Kidney epithelial cell (primary cell): ENCODE measurements at regions not wholly inside any gene's neighbourhood (a gene's known extent, or its start where the extent isn't known, plus 50 kb on each side); places are given as distances from the start of the nearest gene placed in this dataset.

Experiments used
- DNase-seq: peaks from one replicate; pipeline ENCODE4 v3.0.0-alpha.2; 2010; ENCODE audit warnings: low read depth
- H3K27me3 ChIP-seq: 2 replicates; pipeline ENCODE4 v1.6.0; 2011; ENCODE audit warnings: low read length; ENCODE audit not compliant: control insufficient read depth, insufficient read depth
- H3K36me3 ChIP-seq: 2 replicates; pipeline ENCODE4 v1.5.1; 2011; ENCODE audit warnings: low read length; ENCODE audit not compliant: control insufficient read depth, insufficient read depth
- H3K4me3 ChIP-seq: 2 replicates; pipeline ENCODE4 v1.5.1; 2011; ENCODE audit warnings: low read depth, mild to moderate bottlenecking, control low read depth, low read length
- TF ChIP-seq, protein P1 (sequence below): IDR thresholded peaks from 2 replicates; pipeline ENCODE4 v1.5.1; 2011; ENCODE audit warnings: mild to moderate bottlenecking, moderate library complexity, low read length, control low read depth, inconsistent platforms; ENCODE audit not compliant: insufficient read depth, poor library complexity, severe bottlenecking

GRCh38 chr6:71127374-71127773, 161.2 kb upstream of the OGFRL1 start:
- no peak for DNase-seq
- TF ChIP-seq, protein P1, sequence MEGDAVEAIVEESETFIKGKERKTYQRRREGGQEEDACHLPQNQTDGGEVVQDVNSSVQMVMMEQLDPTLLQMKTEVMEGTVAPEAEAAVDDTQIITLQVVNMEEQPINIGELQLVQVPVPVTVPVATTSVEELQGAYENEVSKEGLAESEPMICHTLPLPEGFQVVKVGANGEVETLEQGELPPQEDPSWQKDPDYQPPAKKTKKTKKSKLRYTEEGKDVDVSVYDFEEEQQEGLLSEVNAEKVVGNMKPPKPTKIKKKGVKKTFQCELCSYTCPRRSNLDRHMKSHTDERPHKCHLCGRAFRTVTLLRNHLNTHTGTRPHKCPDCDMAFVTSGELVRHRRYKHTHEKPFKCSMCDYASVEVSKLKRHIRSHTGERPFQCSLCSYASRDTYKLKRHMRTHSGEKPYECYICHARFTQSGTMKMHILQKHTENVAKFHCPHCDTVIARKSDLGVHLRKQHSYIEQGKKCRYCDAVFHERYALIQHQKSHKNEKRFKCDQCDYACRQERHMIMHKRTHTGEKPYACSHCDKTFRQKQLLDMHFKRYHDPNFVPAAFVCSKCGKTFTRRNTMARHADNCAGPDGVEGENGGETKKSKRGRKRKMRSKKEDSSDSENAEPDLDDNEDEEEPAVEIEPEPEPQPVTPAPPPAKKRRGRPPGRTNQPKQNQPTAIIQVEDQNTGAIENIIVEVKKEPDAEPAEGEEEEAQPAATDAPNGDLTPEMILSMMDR, result no peak
- H3K36me3 ChIP-seq, result no peaks in the 10 kb centered on the region
- no peaks in the 10 kb centered on the region for H3K27me3 ChIP-seq
- H3K4me3 ChIP-seq, result no peak overlapping the region

DNA sequence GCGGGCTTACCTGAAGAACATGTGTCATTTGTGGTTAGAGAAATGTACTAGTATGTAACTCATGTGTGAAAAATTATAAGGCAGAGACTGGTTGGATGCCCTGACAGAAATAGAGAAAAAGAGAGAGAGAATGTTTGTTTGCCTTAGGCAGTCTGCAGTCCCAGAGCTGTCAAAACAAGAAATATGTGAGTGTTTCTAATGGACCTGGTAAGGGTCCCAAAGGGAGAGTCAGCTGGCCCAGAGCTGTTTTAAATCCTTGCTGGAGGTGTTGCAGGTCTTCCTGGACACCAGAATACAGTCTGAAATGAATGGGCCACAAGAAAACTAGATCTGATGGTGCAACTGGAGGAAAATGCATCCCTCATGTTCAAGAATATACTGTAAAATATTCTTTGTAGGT, 158.3 kb upstream of the OGFRL1 start:
- DNase-seq, result no peak
- H3K4me3 ChIP-seq, result no peak overlapping the region
- H3K27me3 ChIP-seq, result no peaks in the 10 kb centered on the region
- TF ChIP-seq, protein P1, result no peak
- no peaks in the 10 kb centered on the region for H3K36me3 ChIP-seq

DNA sequence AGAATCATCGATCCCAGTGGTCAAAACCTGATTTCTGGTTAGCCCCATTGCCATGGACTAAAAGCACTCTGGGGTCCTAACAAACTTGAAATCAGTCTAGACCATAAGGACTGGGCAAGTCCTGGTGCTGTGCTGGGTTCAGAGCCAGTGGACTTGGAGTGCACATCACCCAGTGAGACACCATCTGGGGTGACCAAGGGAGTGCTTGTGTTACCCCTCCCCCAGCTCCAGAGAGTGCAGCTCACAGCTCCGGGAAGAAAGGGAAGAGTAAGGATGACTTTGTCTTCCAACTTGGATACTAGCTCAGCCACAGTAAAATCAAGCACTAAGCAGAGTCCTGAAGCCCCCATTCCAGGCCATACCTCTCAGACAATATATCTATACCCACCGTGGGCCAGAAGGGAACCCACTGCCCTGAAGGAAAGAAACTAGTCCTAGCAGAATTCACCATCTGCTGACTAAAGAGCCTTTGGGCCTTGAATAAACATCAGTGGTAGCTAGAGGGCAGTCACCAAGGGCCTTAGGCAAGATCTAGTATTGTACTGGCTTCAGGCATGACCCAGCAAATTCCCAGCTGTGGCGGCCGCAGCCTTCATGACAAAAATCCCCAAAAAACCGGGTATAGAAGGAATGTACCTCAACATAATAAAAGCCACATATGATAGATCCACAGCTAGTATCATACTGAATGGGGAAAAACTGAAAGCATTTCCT, 153.5 kb upstream of the OGFRL1 start:
- Histone ChIP-seq H3K36me3 (no peaks in the 10 kb centered on the region), H3K27me3 (no peaks in the 10 kb centered on the region), H3K4me3 (no peak overlapping the region)
- TF ChIP-seq, protein P1, result no peak
- DNase-seq, result no peak

DNA sequence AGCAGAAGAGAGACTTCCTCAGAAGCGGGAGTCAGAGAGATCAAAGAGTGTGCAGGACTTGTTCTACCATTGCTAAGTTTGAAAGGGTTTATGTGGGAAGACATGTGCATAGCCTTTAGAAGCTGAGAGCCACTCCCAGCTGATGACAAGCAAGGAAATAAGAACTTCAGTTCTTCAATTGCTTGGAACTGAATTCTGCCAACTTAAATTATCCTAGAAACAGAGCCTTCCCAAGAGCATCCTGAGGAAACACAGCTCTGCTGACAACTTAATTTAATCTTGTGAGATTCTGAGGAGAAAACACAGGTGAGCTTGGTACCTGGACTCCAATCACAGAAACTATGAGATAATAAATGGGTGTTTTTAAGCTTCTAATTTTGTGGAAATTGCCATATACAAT, 150.6 kb upstream of the OGFRL1 start:
- DNase-seq, result no peak
- H3K4me3 ChIP-seq, result no peak overlapping the region

GRCh38 chr6:71138376-71138775, 150.2 kb upstream of the OGFRL1 start:
- DNase-seq, result peak; percentile 52
- TF ChIP-seq, protein P1, result no peak
- Histone ChIP-seq H3K36me3 (no peaks in the 10 kb centered on the region), H3K4me3 (no peak overlapping the region), H3K27me3 (no peaks in the 10 kb centered on the region)

More for the DNA sequence above, 150.6 kb upstream of the OGFRL1 start:
- H3K36me3 ChIP-seq, result no peaks in the 10 kb centered on the region
- TF ChIP-seq, protein P1, result no peak
- no peaks in the 10 kb centered on the region for H3K27me3 ChIP-seq

- DNase-seq, result peak; percentile 62
- TF ChIP-seq, protein P1, result no peak
- no peak overlapping the region for H3K4me3 ChIP-seq
- no peaks in the 10 kb centered on the region for H3K36me3 ChIP-seq
- H3K27me3 ChIP-seq, result no peaks in the 10 kb centered on the region
Measured at GRCh38 chr6:71139249-71139648, 149.4 kb upstream of the OGFRL1 start.
